Endothelial cell of umbilical vein (primary cell): ENCODE measurements at regions not wholly inside any gene's neighbourhood (a gene's known extent, or its start where the extent isn't known, plus 50 kb on each side); places are given as distances from the start of the nearest gene placed in this dataset.

Experiments used
- EZH2 ChIP-seq: IDR thresholded peaks from 2 replicates; pipeline ENCODE4 v1.6.1; 2012; ENCODE audit warnings: borderline replicate concordance, low read depth, mild to moderate bottlenecking, moderate library complexity, low read length, inconsistent platforms; ENCODE audit not compliant: severe bottlenecking
- JUN ChIP-seq: IDR thresholded peaks from 2 replicates; pipeline ENCODE4 v1.6.1; 2011; ENCODE audit warnings: borderline replicate concordance, low read depth; ENCODE audit not compliant: insufficient read length, insufficient read depth
- POLR2A ChIP-seq: IDR thresholded peaks from 2 replicates; pipeline ENCODE4 v1.6.1; 2012; ENCODE audit warnings: low read depth, mild to moderate bottlenecking, control low read depth, low read length
- TF ChIP-seq, protein P1 (sequence below), 2 donors: IDR thresholded peaks; 1 replicate in 1 of 2; 2 replicates in 1 of 2; pipeline ENCODE4 v1.5.1; 2011; ENCODE audit warnings: low read length in 2 of 2, mild to moderate bottlenecking in 2 of 2, moderate library complexity in 2 of 2, control low read depth in 1 of 2, inconsistent platforms in 1 of 2, low read depth in 1 of 2; ENCODE audit not compliant: insufficient read depth in 1 of 2; ENCODE audit errors: extremely low read depth in 1 of 2

DNA sequence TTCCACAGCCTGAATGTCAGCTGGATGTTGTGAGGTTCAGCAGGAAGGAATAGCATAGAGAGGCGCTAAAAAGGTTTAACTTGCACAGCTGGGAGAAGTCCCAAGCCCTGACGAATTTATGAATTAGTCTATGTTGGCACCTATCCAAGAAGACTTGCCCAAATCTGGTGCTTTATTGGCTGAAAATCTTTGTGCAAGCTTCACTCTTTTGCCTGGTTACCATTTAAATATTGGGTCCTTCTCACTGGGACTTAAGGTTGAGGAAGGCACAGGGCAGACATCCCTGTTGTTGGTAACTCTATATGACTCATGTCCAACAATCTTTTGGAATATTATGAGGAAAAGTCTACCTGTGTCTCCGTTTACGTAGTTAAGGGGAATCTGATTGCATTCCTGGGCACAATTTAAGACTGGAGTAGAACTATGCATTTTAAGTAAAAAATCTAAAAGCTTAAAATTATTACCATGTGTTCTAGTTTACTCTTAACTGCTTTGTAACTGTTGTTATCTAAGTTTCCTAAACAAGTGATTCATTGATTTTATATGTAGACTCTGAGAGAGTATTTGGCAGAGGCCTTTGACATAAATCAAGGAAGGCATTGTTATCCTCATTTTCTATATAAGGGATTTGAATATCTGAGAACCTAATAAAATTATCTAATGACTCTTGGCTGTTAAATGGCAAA lies 181.7 kb upstream of the DPYD start:
- TF ChIP-seq, protein P1, sequence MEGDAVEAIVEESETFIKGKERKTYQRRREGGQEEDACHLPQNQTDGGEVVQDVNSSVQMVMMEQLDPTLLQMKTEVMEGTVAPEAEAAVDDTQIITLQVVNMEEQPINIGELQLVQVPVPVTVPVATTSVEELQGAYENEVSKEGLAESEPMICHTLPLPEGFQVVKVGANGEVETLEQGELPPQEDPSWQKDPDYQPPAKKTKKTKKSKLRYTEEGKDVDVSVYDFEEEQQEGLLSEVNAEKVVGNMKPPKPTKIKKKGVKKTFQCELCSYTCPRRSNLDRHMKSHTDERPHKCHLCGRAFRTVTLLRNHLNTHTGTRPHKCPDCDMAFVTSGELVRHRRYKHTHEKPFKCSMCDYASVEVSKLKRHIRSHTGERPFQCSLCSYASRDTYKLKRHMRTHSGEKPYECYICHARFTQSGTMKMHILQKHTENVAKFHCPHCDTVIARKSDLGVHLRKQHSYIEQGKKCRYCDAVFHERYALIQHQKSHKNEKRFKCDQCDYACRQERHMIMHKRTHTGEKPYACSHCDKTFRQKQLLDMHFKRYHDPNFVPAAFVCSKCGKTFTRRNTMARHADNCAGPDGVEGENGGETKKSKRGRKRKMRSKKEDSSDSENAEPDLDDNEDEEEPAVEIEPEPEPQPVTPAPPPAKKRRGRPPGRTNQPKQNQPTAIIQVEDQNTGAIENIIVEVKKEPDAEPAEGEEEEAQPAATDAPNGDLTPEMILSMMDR (IDR thresholded peaks at IDR 0.05; ENCODE audit: extremely low read depth in 1 of 2, insufficient read depth in 1 of 2, low read depth in 1 of 2, low read length in 2 of 2), result no peak
- TF ChIP-seq EZH2 (no peak), POLR2A (no peak), JUN (no peak)
